ENCODE measurements at regions not wholly inside any gene's neighbourhood (a gene's known extent, or its start where the extent isn't known, plus 50 kb on each side); places are given as distances from the start of the nearest gene placed in this dataset.

GRCh38 chr11:122173587-122173986 is 57.6 kb upstream of the BLID start:
- TF ChIP-seq ZNF785 (CRISPR knock-in tag; IDR thresholded peaks at IDR 0.05) (no peak), ATF2 (CRISPR knock-in tag; IDR thresholded peaks at IDR 0.05) (no peak), TAF1 (IDR thresholded peaks at IDR 0.05; ENCODE audit: control insufficient read depth, extremely low read depth, insufficient read depth, low read length, severe bottlenecking) (no peak), NUFIP1 (IDR thresholded peaks at IDR 0.05; ENCODE audit: partially characterized antibody) (no peak), STAT5B (CRISPR knock-in tag; IDR thresholded peaks at IDR 0.05) (no peak), MXI1 (IDR thresholded peaks at IDR 0.05; ENCODE audit: low read depth, low read length) (no peak), POLR2A (conservative IDR thresholded peaks at IDR 0.05) (no peak)
- TF ChIP-seq, protein P1, sequence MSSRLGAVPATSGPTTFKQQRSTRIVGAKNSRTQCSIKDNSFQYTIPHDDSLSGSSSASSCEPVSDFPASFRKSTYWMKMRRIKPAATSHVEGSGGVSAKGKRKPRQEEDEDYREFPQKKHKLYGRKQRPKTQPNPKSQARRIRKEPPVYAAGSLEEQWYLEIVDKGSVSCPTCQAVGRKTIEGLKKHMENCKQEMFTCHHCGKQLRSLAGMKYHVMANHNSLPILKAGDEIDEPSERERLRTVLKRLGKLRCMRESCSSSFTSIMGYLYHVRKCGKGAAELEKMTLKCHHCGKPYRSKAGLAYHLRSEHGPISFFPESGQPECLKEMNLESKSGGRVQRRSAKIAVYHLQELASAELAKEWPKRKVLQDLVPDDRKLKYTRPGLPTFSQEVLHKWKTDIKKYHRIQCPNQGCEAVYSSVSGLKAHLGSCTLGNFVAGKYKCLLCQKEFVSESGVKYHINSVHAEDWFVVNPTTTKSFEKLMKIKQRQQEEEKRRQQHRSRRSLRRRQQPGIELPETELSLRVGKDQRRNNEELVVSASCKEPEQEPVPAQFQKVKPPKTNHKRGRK (tag; IDR thresholded peaks at IDR 0.05), result no peak

Data from K562 (cell line).